ENCODE measurements at regions not wholly inside any gene's neighbourhood (a gene's known extent, or its start where the extent isn't known, plus 50 kb on each side); places are given as distances from the start of the nearest gene placed in this dataset.

DNA sequence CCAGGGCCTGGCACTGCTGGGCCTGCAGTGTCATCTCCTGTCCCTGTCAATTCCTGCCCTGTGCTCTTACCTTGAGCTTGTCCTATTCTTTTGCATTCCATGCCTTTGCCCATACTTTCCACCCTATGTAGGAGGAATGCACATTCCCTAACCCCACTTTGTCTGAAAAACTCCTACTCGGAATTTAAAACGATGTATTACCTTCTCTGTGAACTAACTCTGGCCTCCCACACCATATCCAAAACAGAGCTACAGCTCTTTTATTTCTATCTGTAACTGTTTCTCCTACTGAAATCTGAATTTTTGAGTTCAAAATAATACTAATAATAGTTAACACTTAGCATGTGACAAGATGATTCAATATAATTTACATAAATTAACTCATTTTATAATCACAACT, 353.7 kb downstream of the FRK start:
- TF ChIP-seq, protein P1, sequence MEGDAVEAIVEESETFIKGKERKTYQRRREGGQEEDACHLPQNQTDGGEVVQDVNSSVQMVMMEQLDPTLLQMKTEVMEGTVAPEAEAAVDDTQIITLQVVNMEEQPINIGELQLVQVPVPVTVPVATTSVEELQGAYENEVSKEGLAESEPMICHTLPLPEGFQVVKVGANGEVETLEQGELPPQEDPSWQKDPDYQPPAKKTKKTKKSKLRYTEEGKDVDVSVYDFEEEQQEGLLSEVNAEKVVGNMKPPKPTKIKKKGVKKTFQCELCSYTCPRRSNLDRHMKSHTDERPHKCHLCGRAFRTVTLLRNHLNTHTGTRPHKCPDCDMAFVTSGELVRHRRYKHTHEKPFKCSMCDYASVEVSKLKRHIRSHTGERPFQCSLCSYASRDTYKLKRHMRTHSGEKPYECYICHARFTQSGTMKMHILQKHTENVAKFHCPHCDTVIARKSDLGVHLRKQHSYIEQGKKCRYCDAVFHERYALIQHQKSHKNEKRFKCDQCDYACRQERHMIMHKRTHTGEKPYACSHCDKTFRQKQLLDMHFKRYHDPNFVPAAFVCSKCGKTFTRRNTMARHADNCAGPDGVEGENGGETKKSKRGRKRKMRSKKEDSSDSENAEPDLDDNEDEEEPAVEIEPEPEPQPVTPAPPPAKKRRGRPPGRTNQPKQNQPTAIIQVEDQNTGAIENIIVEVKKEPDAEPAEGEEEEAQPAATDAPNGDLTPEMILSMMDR (conservative IDR thresholded peaks at IDR 0.05; ENCODE audit: low read length), result no peak
- DNase-seq (ENCODE audit: low read depth), result no peak
- H3K4me3 ChIP-seq (ENCODE audit: low read length), result no peak overlapping the region

GRCh38 chr6:115706324-115706723, 354.4 kb downstream of the FRK start:
- DNase-seq (ENCODE audit: low read depth), result no peak
- H3K4me3 ChIP-seq (ENCODE audit: low read length), result no peak overlapping the region
- TF ChIP-seq, protein P1 (conservative IDR thresholded peaks at IDR 0.05; ENCODE audit: low read length), result no peak

- no peak overlapping the region for H3K4me3 ChIP-seq (ENCODE audit: low read length)
- no peak for DNase-seq (ENCODE audit: low read depth)
- TF ChIP-seq, protein P1 (conservative IDR thresholded peaks at IDR 0.05; ENCODE audit: low read length), result no peak
These were observed 356.7 kb downstream of the FRK start for GRCh38 chr6:115704028-115704427.

DNA sequence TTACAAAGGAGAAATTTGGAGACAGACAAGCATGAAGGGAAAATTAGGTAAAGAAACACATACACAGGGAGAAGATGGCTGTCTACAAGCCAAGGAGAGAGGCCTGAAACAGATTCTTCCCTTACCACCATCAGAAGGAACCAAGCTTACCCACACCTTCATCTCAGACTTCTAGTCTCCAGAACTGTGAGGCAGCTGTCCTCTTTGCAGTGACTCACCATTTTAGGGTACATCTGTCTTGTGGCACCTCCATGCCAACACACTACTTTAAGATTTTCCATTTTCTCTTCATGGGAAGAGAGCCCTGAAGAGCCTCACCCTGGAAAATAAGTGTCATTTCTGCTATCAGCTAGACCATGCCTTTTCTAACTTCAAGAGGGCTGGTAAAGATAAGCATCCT, 369.3 kb downstream of the FRK start:
- no peak overlapping the region for H3K4me3 ChIP-seq (ENCODE audit: low read length)
- TF ChIP-seq, protein P1 (conservative IDR thresholded peaks at IDR 0.05; ENCODE audit: low read length), result no peak
- DNase-seq (ENCODE audit: low read depth), result no peak

- H3K4me3 ChIP-seq (ENCODE audit: low read length), result no peak overlapping the region
- TF ChIP-seq, protein P1 (conservative IDR thresholded peaks at IDR 0.05; ENCODE audit: low read length), result no peak
- no peak for DNase-seq (ENCODE audit: low read depth)
These were observed 369.8 kb downstream of the FRK start for GRCh38 chr6:115690854-115691253.

DNA sequence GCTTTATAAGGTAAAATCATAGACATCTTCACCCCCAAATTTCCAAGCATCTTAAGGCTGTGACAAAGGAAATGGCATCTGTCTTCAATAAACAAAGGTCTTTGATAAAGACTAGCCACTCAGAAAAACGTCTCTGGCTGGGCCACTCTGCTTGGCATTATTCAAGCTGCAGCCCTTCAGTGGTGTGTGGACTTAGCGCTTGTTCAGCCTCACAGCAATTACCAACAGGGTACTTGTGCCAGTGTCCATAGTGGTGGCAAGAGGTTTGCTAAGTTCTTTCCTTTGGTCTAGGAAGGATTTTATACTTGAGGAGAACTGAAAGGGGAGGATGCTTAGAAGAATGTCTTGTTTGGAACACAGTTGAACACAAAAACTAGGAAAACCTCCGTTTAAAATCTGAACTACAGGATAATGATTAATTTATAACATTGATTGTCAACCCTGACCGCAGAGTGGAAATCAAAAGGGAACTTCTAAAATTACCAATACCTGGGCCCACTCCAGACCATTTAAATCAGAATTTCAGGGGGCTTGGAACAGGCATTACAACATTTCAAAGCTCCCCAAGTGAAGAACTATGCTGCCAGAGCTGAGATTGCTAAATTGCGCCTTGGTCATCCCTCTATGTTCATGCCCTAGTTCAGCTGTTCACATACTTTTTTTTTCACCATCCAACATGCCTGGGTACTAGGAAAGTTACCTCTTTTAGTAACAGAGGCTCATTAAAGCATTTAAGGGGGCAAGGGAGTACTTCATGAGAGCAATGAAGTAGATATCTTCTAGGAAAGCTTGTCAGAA, 378.5 kb downstream of the FRK start:
- TF ChIP-seq, protein P1 (conservative IDR thresholded peaks at IDR 0.05; ENCODE audit: low read length), result no peak
- DNase-seq (ENCODE audit: low read depth), result no peak
- no peak overlapping the region for H3K4me3 ChIP-seq (ENCODE audit: low read length)

DNA sequence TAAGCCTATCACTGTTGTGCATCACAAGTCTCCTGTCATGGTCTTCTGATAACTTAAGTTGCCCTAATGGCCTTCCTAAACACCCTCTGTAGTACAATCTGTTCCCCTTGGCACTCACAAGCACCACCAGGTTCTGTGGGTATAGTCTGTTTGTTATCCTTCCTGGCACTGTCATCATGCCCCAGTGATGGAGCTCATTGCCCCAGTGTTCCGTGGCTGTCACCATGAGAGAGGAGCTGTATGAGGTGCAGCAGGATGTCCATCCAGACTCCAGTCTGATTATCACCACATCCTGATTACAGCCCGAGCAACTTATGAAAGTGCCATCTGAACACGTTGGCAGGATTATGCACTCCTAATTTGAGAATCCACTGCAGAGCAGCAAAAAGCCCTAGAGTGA, 380.1 kb downstream of the FRK start:
- TF ChIP-seq, protein P1 (conservative IDR thresholded peaks at IDR 0.05; ENCODE audit: low read length), result no peak
- DNase-seq (ENCODE audit: low read depth), result no peak
- no peak overlapping the region for H3K4me3 ChIP-seq (ENCODE audit: low read length)
